ENCODE measurements at regions not wholly inside any gene's neighbourhood (a gene's known extent, or its start where the extent isn't known, plus 50 kb on each side); places are given as distances from the start of the nearest gene placed in this dataset.

- no peaks in the 10 kb centered on the region for H4K20me1 ChIP-seq (ENCODE audit: insufficient read depth, low read length)
These were observed 307.7 kb upstream of the SLC10A2 start for GRCh38 chr13:103373916-103374315.

GRCh38 chr13:103371271-103371670, 305.1 kb upstream of the SLC10A2 start:
- Histone ChIP-seq H3K27ac (ENCODE audit: low read depth, low read length) (no peak overlapping the region), H3K4me3 (ENCODE audit: insufficient read depth, low read length) (no peak overlapping the region), H3K79me2 (ENCODE audit: insufficient read depth, low read length) (no peaks in the 10 kb centered on the region), H3K4me1 (ENCODE audit: insufficient read depth, low read length) (no peaks in the 10 kb centered on the region), H3K27me3 (ENCODE audit: insufficient read depth, low read length) (no peaks in the 10 kb centered on the region), H3K36me3 (ENCODE audit: insufficient read depth, low read length) (no peaks in the 10 kb centered on the region), H2AFZ (ENCODE audit: low read length) (no peak overlapping the region), H3K4me2 (ENCODE audit: insufficient read depth, low read length) (no peak overlapping the region), H3K9me3 (ENCODE audit: low read depth, low read length) (no peaks in the 10 kb centered on the region), H4K20me1 (ENCODE audit: insufficient read depth, low read length) (no peaks in the 10 kb centered on the region)
- no peak for DNase-seq (ENCODE audit: insufficient read length, low spot score, missing footprints)
- TF ChIP-seq CTCF (IDR thresholded peaks at IDR 0.05; ENCODE audit: extremely low read depth, low read depth, low read length) = no peak

More at GRCh38 chr13:103373916-103374315, 307.7 kb upstream of the SLC10A2 start:
- Histone ChIP-seq H3K4me3 (ENCODE audit: insufficient read depth, low read length) (no peak overlapping the region), H3K36me3 (ENCODE audit: insufficient read depth, low read length) (no peaks in the 10 kb centered on the region), H3K4me2 (ENCODE audit: insufficient read depth, low read length) (no peak overlapping the region), H3K27me3 (ENCODE audit: insufficient read depth, low read length) (no peaks in the 10 kb centered on the region), H2AFZ (ENCODE audit: low read length) (no peak overlapping the region), H3K9me3 (ENCODE audit: low read depth, low read length) (no peaks in the 10 kb centered on the region), H3K27ac (ENCODE audit: low read depth, low read length) (no peak overlapping the region), H3K79me2 (ENCODE audit: insufficient read depth, low read length) (no peaks in the 10 kb centered on the region), H3K4me1 (ENCODE audit: insufficient read depth, low read length) (no peaks in the 10 kb centered on the region)
- no peak for DNase-seq (ENCODE audit: insufficient read length, low spot score, missing footprints)
- TF ChIP-seq CTCF (IDR thresholded peaks at IDR 0.05; ENCODE audit: extremely low read depth, low read depth, low read length) = no peak

GRCh38 chr13:103370790-103371189, 304.6 kb upstream of the SLC10A2 start:
- Histone ChIP-seq H3K27me3 (ENCODE audit: insufficient read depth, low read length) (no peaks in the 10 kb centered on the region), H3K79me2 (ENCODE audit: insufficient read depth, low read length) (no peaks in the 10 kb centered on the region), H3K4me1 (ENCODE audit: insufficient read depth, low read length) (no peaks in the 10 kb centered on the region), H4K20me1 (ENCODE audit: insufficient read depth, low read length) (no peaks in the 10 kb centered on the region), H3K4me2 (ENCODE audit: insufficient read depth, low read length) (no peak overlapping the region), H3K4me3 (ENCODE audit: insufficient read depth, low read length) (no peak overlapping the region), H3K9me3 (ENCODE audit: low read depth, low read length) (no peaks in the 10 kb centered on the region), H3K36me3 (ENCODE audit: insufficient read depth, low read length) (no peaks in the 10 kb centered on the region), H2AFZ (ENCODE audit: low read length) (no peak overlapping the region), H3K27ac (ENCODE audit: low read depth, low read length) (no peak overlapping the region)
- no peak for DNase-seq (ENCODE audit: insufficient read length, low spot score, missing footprints)
- TF ChIP-seq CTCF (IDR thresholded peaks at IDR 0.05; ENCODE audit: extremely low read depth, low read depth, low read length) = no peak

- Histone ChIP-seq H3K4me2 (ENCODE audit: insufficient read depth, low read length) (no peak overlapping the region), H3K4me1 (ENCODE audit: insufficient read depth, low read length) (no peaks in the 10 kb centered on the region), H3K9me3 (ENCODE audit: low read depth, low read length) (no peaks in the 10 kb centered on the region), H4K20me1 (ENCODE audit: insufficient read depth, low read length) (no peaks in the 10 kb centered on the region), H3K27me3 (ENCODE audit: insufficient read depth, low read length) (no peaks in the 10 kb centered on the region), H3K27ac (ENCODE audit: low read depth, low read length) (no peak overlapping the region), H3K4me3 (ENCODE audit: insufficient read depth, low read length) (no peak overlapping the region), H3K79me2 (ENCODE audit: insufficient read depth, low read length) (no peaks in the 10 kb centered on the region), H2AFZ (ENCODE audit: low read length) (no peak overlapping the region), H3K36me3 (ENCODE audit: insufficient read depth, low read length) (no peaks in the 10 kb centered on the region)
- no peak for DNase-seq (ENCODE audit: insufficient read length, low spot score, missing footprints)
- no peak for TF ChIP-seq CTCF (IDR thresholded peaks at IDR 0.05; ENCODE audit: extremely low read depth, low read depth, low read length)
These were observed 292.2 kb upstream of the SLC10A2 start for GRCh38 chr13:103358255-103358932.

All from osteoblast (primary cell).